ENCODE measurements at regions not wholly inside any gene's neighbourhood (a gene's known extent, or its start where the extent isn't known, plus 50 kb on each side); places are given as distances from the start of the nearest gene placed in this dataset.
"Not testable (repeated sequence)": the region's sequence is repeated elsewhere in the genome, so short reads cannot be mapped to it uniquely, and the experiment has no call there.

GRCh38 chr2:167783261-167784083 is 463.9 kb downstream of the STK39 start:
- DNase-seq (ENCODE audit: low spot score): no peak
- H3K36me3 Mint-ChIP-seq (ENCODE audit: low read depth, unreplicated experiment): no peaks in the 10 kb centered on the region
- no peak for TF ChIP-seq CTCF (IDR thresholded peaks at IDR 0.05; ENCODE audit: unreplicated experiment)
- H3K4me3 Mint-ChIP-seq (ENCODE audit: unreplicated experiment): no peak overlapping the region
- no peaks in the 10 kb centered on the region for H3K27me3 Mint-ChIP-seq (ENCODE audit: unreplicated experiment)
- H3K27ac Mint-ChIP-seq (ENCODE audit: unreplicated experiment): no peak overlapping the region
- peaks cover 6% of the 10 kb centered on the region for H3K4me1 Mint-ChIP-seq (ENCODE audit: unreplicated experiment)
- no peaks in the 10 kb centered on the region for H3K9me3 Mint-ChIP-seq (ENCODE audit: unreplicated experiment)

DNA sequence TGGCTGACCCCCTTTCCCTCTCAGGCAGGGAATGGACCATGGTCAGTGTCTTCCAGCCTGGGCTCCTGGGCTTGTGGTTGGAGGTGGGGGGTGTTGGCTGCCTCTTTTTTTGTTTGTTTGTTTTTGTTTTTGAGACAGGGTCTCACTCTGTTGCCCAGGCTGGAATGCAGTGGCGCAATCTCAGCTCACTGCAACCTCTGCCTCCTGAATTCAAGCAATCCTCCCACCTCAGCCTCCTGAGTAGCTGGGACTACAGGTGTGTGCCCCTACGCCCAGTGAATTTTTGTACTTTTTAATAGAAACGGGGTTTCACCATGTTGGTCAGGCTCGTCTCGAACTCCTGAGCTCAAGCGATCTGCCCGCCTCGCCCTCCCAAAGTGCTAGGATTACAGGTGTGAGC is 465.8 kb downstream of the STK39 start:
- H3K9me3 Mint-ChIP-seq (ENCODE audit: unreplicated experiment); H3K4me3 Mint-ChIP-seq (ENCODE audit: unreplicated experiment); H3K27ac Mint-ChIP-seq (ENCODE audit: unreplicated experiment); H3K36me3 Mint-ChIP-seq (ENCODE audit: low read depth, unreplicated experiment); H3K27me3 Mint-ChIP-seq (ENCODE audit: unreplicated experiment); DNase-seq (ENCODE audit: low spot score); H3K4me1 Mint-ChIP-seq (ENCODE audit: unreplicated experiment): not testable (repeated sequence)

DNA sequence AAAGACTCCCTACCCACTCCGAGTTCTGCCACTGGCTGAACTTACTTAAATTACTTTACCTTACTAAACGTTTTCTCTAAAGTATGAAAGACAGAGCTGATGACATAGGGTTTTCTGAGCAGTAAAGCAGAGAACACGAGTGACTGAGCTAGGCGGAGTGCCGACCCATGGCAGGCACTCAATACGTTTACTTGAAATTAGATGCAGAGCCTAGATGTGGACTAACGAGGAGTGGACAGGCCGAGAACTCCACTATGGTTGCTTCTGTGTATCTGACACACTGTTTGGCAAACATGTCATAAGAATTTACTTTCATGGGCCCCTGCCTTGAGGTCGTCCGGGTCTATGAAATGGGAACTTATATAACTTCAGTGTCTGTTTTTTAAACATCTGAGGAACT is 471.0 kb downstream of the STK39 start:
- Mint-ChIP-seq H3K36me3 (ENCODE audit: low read depth, unreplicated experiment) (no peaks in the 10 kb centered on the region), H3K4me3 (ENCODE audit: unreplicated experiment) (no peak overlapping the region), H3K27ac (ENCODE audit: unreplicated experiment) (no peak overlapping the region), H3K4me1 (ENCODE audit: unreplicated experiment) (no peaks in the 10 kb centered on the region), H3K9me3 (ENCODE audit: unreplicated experiment) (no peaks in the 10 kb centered on the region), H3K27me3 (ENCODE audit: unreplicated experiment) (no peaks in the 10 kb centered on the region)
- TF ChIP-seq CTCF (IDR thresholded peaks at IDR 0.05; ENCODE audit: unreplicated experiment): no peak
- no peak for DNase-seq (ENCODE audit: low spot score)

DNA sequence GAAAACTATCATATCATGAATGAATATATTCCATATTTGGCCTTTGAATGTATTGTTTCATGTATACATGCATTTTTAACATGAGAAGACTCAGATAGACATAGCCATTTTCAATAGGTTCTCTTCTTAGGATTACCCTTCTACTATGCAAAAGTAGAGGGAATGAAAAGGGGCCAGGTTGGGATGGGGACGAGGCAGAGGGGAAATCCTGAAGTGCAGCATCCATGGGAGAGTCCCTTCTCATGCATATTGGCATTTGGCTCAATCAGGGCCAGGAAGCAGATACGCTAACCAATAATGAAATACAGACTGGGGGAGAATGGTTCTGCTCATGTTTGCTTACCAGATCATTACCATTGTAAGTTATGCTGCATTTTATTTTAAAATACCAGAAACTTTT is 475.8 kb downstream of the STK39 start:
- no peaks in the 10 kb centered on the region for H3K27me3 Mint-ChIP-seq (ENCODE audit: unreplicated experiment)
- H3K4me3 Mint-ChIP-seq (ENCODE audit: unreplicated experiment): no peak overlapping the region
- DNase-seq (ENCODE audit: low spot score): no peak
- H3K27ac Mint-ChIP-seq (ENCODE audit: unreplicated experiment): no peak overlapping the region
- TF ChIP-seq CTCF (IDR thresholded peaks at IDR 0.05; ENCODE audit: unreplicated experiment): no peak
- no peaks in the 10 kb centered on the region for H3K4me1 Mint-ChIP-seq (ENCODE audit: unreplicated experiment)
- no peaks in the 10 kb centered on the region for H3K9me3 Mint-ChIP-seq (ENCODE audit: unreplicated experiment)
- H3K36me3 Mint-ChIP-seq (ENCODE audit: low read depth, unreplicated experiment): no peaks in the 10 kb centered on the region

- H3K4me1 Mint-ChIP-seq (ENCODE audit: unreplicated experiment): no peaks in the 10 kb centered on the region
- DNase-seq (ENCODE audit: low spot score): no peak
- H3K4me3 Mint-ChIP-seq (ENCODE audit: unreplicated experiment): no peak overlapping the region
- H3K27ac Mint-ChIP-seq (ENCODE audit: unreplicated experiment): no peak overlapping the region
- no peaks in the 10 kb centered on the region for H3K9me3 Mint-ChIP-seq (ENCODE audit: unreplicated experiment)
- no peak for TF ChIP-seq CTCF (IDR thresholded peaks at IDR 0.05; ENCODE audit: unreplicated experiment)
- no peaks in the 10 kb centered on the region for H3K36me3 Mint-ChIP-seq (ENCODE audit: low read depth, unreplicated experiment)
- H3K27me3 Mint-ChIP-seq (ENCODE audit: unreplicated experiment): no peaks in the 10 kb centered on the region
These were observed 478.4 kb downstream of the STK39 start for GRCh38 chr2:167769020-167769419.

Measured in endothelial cell (in vitro differentiated cells).